CD4-positive, alpha-beta T cell (primary cell): ENCODE measurements at regions not wholly inside any gene's neighbourhood (a gene's known extent, or its start where the extent isn't known, plus 50 kb on each side); places are given as distances from the start of the nearest gene placed in this dataset.
A peak's percentile ranks its signal among the peaks of the same experiment; 100 is the strongest.

Experiments
- ATAC-seq: fragments of 200-7000 bp; cut with Tn5 transposase; one replicate; pipeline ENCODE4 v1.10.0; 2022; ENCODE audit warnings: mild to moderate bottlenecking; ENCODE audit not compliant: poor library complexity
- CTCF ChIA-PET: fragments of 350-600 bp; sonication (Branson Sonifier 250); formaldehyde crosslinking; loops from one replicate; lab custom pipeline; 2021; ENCODE audit warnings: antibody characterized with exemption, inconsistent platforms; lab: Charles Lee
- POLR2A ChIA-PET: fragments of 350-600 bp; sonication (Branson Sonifier 250); formaldehyde crosslinking; loops from one replicate; lab custom pipeline; 2021; ENCODE audit warnings: antibody characterized with exemption, inconsistent platforms; lab: Charles Lee
- DNase-seq, 14 experiments: peaks; one replicate each; pipeline ENCODE4 v3.0.0-alpha.2; 2013 to 2020; ENCODE audit warnings: mixed read lengths in 2 of 14
- H3K27ac ChIP-seq, 2 donors: one replicate each; pipeline versions ENCODE4 v1.5.1 to v1.7.0; 2013; ENCODE audit warnings: low read length in 2 of 2, low read depth in 1 of 2, mild to moderate bottlenecking in 1 of 2
- H3K27me3 ChIP-seq, 2 experiments: 1 replicate in 1 of 2; 2 replicates in 1 of 2; pipeline versions ENCODE4 v1.6.1 to v1.7.0; 2013; ENCODE audit warnings: low read length in 2 of 2, control low read depth in 1 of 2, mild to moderate bottlenecking in 1 of 2, moderate library complexity in 1 of 2; ENCODE audit not compliant: insufficient read depth in 2 of 2, control insufficient read depth in 1 of 2
- H3K36me3 ChIP-seq: one replicate; pipeline ENCODE4 v1.6.1; 2013; ENCODE audit warnings: low read length, control low read depth; ENCODE audit not compliant: insufficient read depth
- H3K4me1 ChIP-seq: one replicate; pipeline ENCODE4 v1.6.1; 2013; ENCODE audit warnings: low read length, control low read depth; ENCODE audit not compliant: insufficient read depth
- H3K4me3 ChIP-seq: one replicate; pipeline ENCODE4 v1.5.1; 2013; ENCODE audit warnings: mild to moderate bottlenecking, low read length, moderate library complexity
- H3K9me3 ChIP-seq, 2 experiments: 1 replicate in 1 of 2; 2 replicates in 1 of 2; pipeline versions ENCODE4 v1.6.1 to v1.7.0; 2013; ENCODE audit warnings: low read length in 2 of 2, mild to moderate bottlenecking in 2 of 2, control low read depth in 1 of 2, moderate library complexity in 1 of 2; ENCODE audit not compliant: control insufficient read depth in 1 of 2, insufficient read depth in 1 of 2
- H3K27ac Mint-ChIP-seq: one replicate; pipeline ENCODE4 v1.8.0; 2020; ENCODE audit warnings: mixed read lengths
- H3K27me3 Mint-ChIP-seq: one replicate; pipeline ENCODE4 v1.8.0; 2021; ENCODE audit warnings: mixed read lengths
- H3K36me3 Mint-ChIP-seq: one replicate; pipeline ENCODE4 v1.8.0; 2021; ENCODE audit warnings: low read depth, mixed read lengths
- H3K4me1 Mint-ChIP-seq: one replicate; pipeline ENCODE4 v1.8.0; 2021; ENCODE audit warnings: low read depth, mixed read lengths
- H3K4me3 Mint-ChIP-seq: one replicate; pipeline ENCODE4 v1.8.0; 2020; ENCODE audit warnings: mild to moderate bottlenecking, mixed read lengths
- H3K9me3 Mint-ChIP-seq: one replicate; pipeline ENCODE4 v1.8.0; 2020; ENCODE audit warnings: mixed read lengths
- CTCF ChIP-seq: fragments of 200-600 bp; IDR thresholded peaks from one replicate; pipeline ENCODE4 v1.8.0; 2022; ENCODE audit warnings: antibody characterized with exemption, mild to moderate bottlenecking
- intact Hi-C, 2 experiments: fragments of 100-400 bp; cut with DNase I in 1 of 2; cut with micrococcal nuclease in 1 of 2; formaldehyde crosslinking; loops; one replicate each; pipeline versions ENCODE4 v1.15.1 to v1.9.0; 2023 to 2025; cut with DNase I, micrococcal nuclease

GRCh38 chr12:91810077-91810476, 335.6 kb downstream of the BTG1 start:
- Mint-ChIP-seq H3K27me3 (no peaks in the 10 kb centered on the region), H3K9me3 (peaks cover 30% of the 10 kb centered on the region), H3K36me3 (peaks cover 59% of the 10 kb centered on the region), H3K4me3 (no peak overlapping the region), H3K27ac (peak overlapping the region; percentile 23), H3K4me1 (peaks cover 26% of the 10 kb centered on the region)
- Histone ChIP-seq H3K27ac (no peak overlapping the region), H3K4me1 (peaks cover 2% of the 10 kb centered on the region), H3K4me3 (no peak overlapping the region), H3K9me3 (peaks cover 2 to 28% of the 10 kb centered on the region in 2 experiments), H3K36me3 (no peaks in the 10 kb centered on the region), H3K27me3 (no peaks in the 10 kb centered on the region)
- ChIA-PET POLR2A (interaction anchor here (0.8 to 4.5 kb wide), 2 partner anchors 331 to 335 kb away, joined by 3 to 70 read pairs; partner anchors contain the start of gene BTG1), CTCF (interaction anchor here (0.7 to 4.7 kb wide), 2 partner anchors 67 kb away, joined by 3 to 28 read pairs; no protein-coding TSS in a partner anchor)
- no peak for ATAC-seq
- intact Hi-C loops = loop anchor here (2.0 to 10.0 kb wide), 6 partner anchors 67 to 761 kb away; no protein-coding TSS in a partner anchor
- DNase-seq = no peak
- no peak for TF ChIP-seq CTCF

- peaks cover 24% of the 10 kb centered on the region for H3K9me3 Mint-ChIP-seq
- no peak overlapping the region for H3K27ac Mint-ChIP-seq
- no peaks in the 10 kb centered on the region for H3K27me3 ChIP-seq
- no peaks in the 10 kb centered on the region for H3K4me1 Mint-ChIP-seq
- no peaks in the 10 kb centered on the region for H3K4me1 ChIP-seq
- POLR2A ChIA-PET = interaction anchor here (1.5 kb wide), 1 partner anchor 72 kb away, joined by 3 read pairs; no protein-coding TSS in a partner anchor
- H3K36me3 Mint-ChIP-seq = peaks cover 46% of the 10 kb centered on the region
- no peak overlapping the region for H3K27ac ChIP-seq
- ATAC-seq (no peak), DNase-seq (no peak)
- peaks cover 11 to 19% of the 10 kb centered on the region in 2 experiments for H3K9me3 ChIP-seq
- no peaks in the 10 kb centered on the region for H3K27me3 Mint-ChIP-seq
- H3K36me3 ChIP-seq = no peaks in the 10 kb centered on the region
- no peak overlapping the region for H3K4me3 ChIP-seq
- TF ChIP-seq CTCF = no peak
- intact Hi-C loops = no loop called here
- H3K4me3 Mint-ChIP-seq = no peak overlapping the region
- CTCF ChIA-PET = no interaction called here
Observed at GRCh38 chr12:91805031-91805430, 340.6 kb downstream of the BTG1 start.

- Histone ChIP-seq H3K27ac (no peak overlapping the region), H3K27me3 (no peaks in the 10 kb centered on the region), H3K4me3 (no peak overlapping the region), H3K4me1 (no peaks in the 10 kb centered on the region), H3K36me3 (no peaks in the 10 kb centered on the region), H3K9me3 (peaks cover 11 to 19% of the 10 kb centered on the region in 2 experiments)
- Mint-ChIP-seq H3K4me3 (no peak overlapping the region), H3K4me1 (no peaks in the 10 kb centered on the region), H3K36me3 (peaks cover 43% of the 10 kb centered on the region), H3K27me3 (no peaks in the 10 kb centered on the region), H3K27ac (no peak overlapping the region), H3K9me3 (peaks cover 22% of the 10 kb centered on the region)
- no peak for TF ChIP-seq CTCF
- POLR2A ChIA-PET = interaction anchor here (1.5 kb wide), 1 partner anchor 73 kb away, joined by 3 read pairs; no protein-coding TSS in a partner anchor
- ATAC-seq (no peak), DNase-seq (no peak)
- CTCF ChIA-PET = no interaction called here
- intact Hi-C loops = no loop called here
Observed at GRCh38 chr12:91804533-91804932, 341.1 kb downstream of the BTG1 start.
